ENCODE measurements at regions not wholly inside any gene's neighbourhood (a gene's known extent, or its start where the extent isn't known, plus 50 kb on each side); places are given as distances from the start of the nearest gene placed in this dataset.

- no peaks in the 10 kb centered on the region for H3K36me3 ChIP-seq (ENCODE audit: insufficient read depth)
- H3K4me2 ChIP-seq: no peak overlapping the region
- no peak for TF ChIP-seq CTCF (conservative IDR thresholded peaks at IDR 0.05; ENCODE audit: low read depth, low read length)
- H3K4me3 ChIP-seq (IDR thresholded peaks at IDR 0.05; ENCODE audit: insufficient read depth, low read depth, low read length): no peak overlapping the region
- H3K27me3 ChIP-seq (ENCODE audit: insufficient read depth, low read depth): no peaks in the 10 kb centered on the region
- no peak overlapping the region for H3K9ac ChIP-seq
- no peaks in the 10 kb centered on the region for H3K4me1 ChIP-seq (ENCODE audit: low read depth, poor library complexity, severe bottlenecking)
- H2AFZ ChIP-seq (ENCODE audit: low read depth): no peak overlapping the region
- no peaks in the 10 kb centered on the region for H3K79me2 ChIP-seq (ENCODE audit: insufficient read depth, low read depth)
- H3K27ac ChIP-seq: no peak overlapping the region
- H4K20me1 ChIP-seq (ENCODE audit: insufficient read depth): no peaks in the 10 kb centered on the region
Measured at GRCh38 chr5:93893075-93893474, 151.7 kb upstream of the POU5F2 start.

- H3K27ac ChIP-seq: no peak overlapping the region
- no peaks in the 10 kb centered on the region for H3K27me3 ChIP-seq (ENCODE audit: insufficient read depth, low read depth)
- no peak overlapping the region for H3K4me3 ChIP-seq (IDR thresholded peaks at IDR 0.05; ENCODE audit: insufficient read depth, low read depth, low read length)
- H3K4me2 ChIP-seq: no peak overlapping the region
- no peaks in the 10 kb centered on the region for H4K20me1 ChIP-seq (ENCODE audit: insufficient read depth)
- no peaks in the 10 kb centered on the region for H3K79me2 ChIP-seq (ENCODE audit: insufficient read depth, low read depth)
- H2AFZ ChIP-seq (ENCODE audit: low read depth): no peak overlapping the region
- H3K4me1 ChIP-seq (ENCODE audit: low read depth, poor library complexity, severe bottlenecking): no peaks in the 10 kb centered on the region
- H3K36me3 ChIP-seq (ENCODE audit: insufficient read depth): no peaks in the 10 kb centered on the region
- H3K9ac ChIP-seq: no peak overlapping the region
- no peak for TF ChIP-seq CTCF (conservative IDR thresholded peaks at IDR 0.05; ENCODE audit: low read depth, low read length)
Measured at GRCh38 chr5:93892481-93892880, 151.1 kb upstream of the POU5F2 start.

GRCh38 chr5:93891491-93892480 lies 150.4 kb upstream of the POU5F2 start:
- no peak overlapping the region for H2AFZ ChIP-seq (ENCODE audit: low read depth)
- TF ChIP-seq CTCF (conservative IDR thresholded peaks at IDR 0.05; ENCODE audit: low read depth, low read length): no peak
- H3K79me2 ChIP-seq (ENCODE audit: insufficient read depth, low read depth): no peaks in the 10 kb centered on the region
- H4K20me1 ChIP-seq (ENCODE audit: insufficient read depth): no peaks in the 10 kb centered on the region
- H3K4me2 ChIP-seq: no peak overlapping the region
- H3K36me3 ChIP-seq (ENCODE audit: insufficient read depth): no peaks in the 10 kb centered on the region
- no peak overlapping the region for H3K27ac ChIP-seq
- no peaks in the 10 kb centered on the region for H3K27me3 ChIP-seq (ENCODE audit: insufficient read depth, low read depth)
- H3K4me1 ChIP-seq (ENCODE audit: low read depth, poor library complexity, severe bottlenecking): peaks cover 5% of the 10 kb centered on the region
- no peak overlapping the region for H3K4me3 ChIP-seq (IDR thresholded peaks at IDR 0.05; ENCODE audit: insufficient read depth, low read depth, low read length)
- H3K9ac ChIP-seq: no peak overlapping the region

GRCh38 chr5:93890657-93891056 lies 149.3 kb upstream of the POU5F2 start:
- no peak overlapping the region for H3K9ac ChIP-seq
- H3K27ac ChIP-seq: no peak overlapping the region
- H3K4me3 ChIP-seq (IDR thresholded peaks at IDR 0.05; ENCODE audit: insufficient read depth, low read depth, low read length): no peak overlapping the region
- H3K4me2 ChIP-seq: no peak overlapping the region
- no peak for TF ChIP-seq CTCF (conservative IDR thresholded peaks at IDR 0.05; ENCODE audit: low read depth, low read length)
- H2AFZ ChIP-seq (ENCODE audit: low read depth): no peak overlapping the region
- H3K4me1 ChIP-seq (ENCODE audit: low read depth, poor library complexity, severe bottlenecking): peaks cover 5% of the 10 kb centered on the region
- no peaks in the 10 kb centered on the region for H3K36me3 ChIP-seq (ENCODE audit: insufficient read depth)
- no peaks in the 10 kb centered on the region for H3K27me3 ChIP-seq (ENCODE audit: insufficient read depth, low read depth)
- H4K20me1 ChIP-seq (ENCODE audit: insufficient read depth): no peaks in the 10 kb centered on the region
- H3K79me2 ChIP-seq (ENCODE audit: insufficient read depth, low read depth): no peaks in the 10 kb centered on the region
